HG03045 (cell line): ENCODE measurements at regions not wholly inside any gene's neighbourhood (a gene's known extent, or its start where the extent isn't known, plus 50 kb on each side); places are given as distances from the start of the nearest gene placed in this dataset.

Experiments used
- ATAC-seq: cut with Tn5 transposase; IDR thresholded peaks from one replicate; pipeline ENCODE4 v1.9.1; 2021; ENCODE audit warnings: mild to moderate bottlenecking, moderate library complexity; ENCODE audit not compliant: unreplicated experiment

- no peak for ATAC-seq
These were observed 54.8 kb upstream of the RASSF8 start for GRCh38 chr12:25903603-25904245.

DNA sequence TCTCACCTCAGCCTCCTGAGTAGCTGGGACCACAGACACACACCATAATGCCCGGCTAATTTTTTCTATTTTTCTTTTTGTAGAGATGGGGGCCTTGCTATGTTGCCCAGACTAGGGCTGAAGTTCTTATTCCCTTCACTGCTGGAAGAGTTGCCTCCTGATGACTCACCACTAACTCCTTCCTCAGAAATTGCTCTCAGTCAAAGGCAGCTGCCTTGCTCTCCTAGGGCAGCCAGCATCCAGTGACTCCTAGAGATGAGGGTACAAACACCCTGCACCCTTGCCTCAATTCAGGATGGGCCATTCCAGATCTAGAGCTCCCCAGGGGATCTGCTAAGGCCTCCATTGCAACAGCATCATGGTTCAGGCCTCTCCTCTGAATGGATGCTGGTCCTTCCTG is 54.0 kb upstream of the RASSF8 start:
- ATAC-seq, result no peak

DNA sequence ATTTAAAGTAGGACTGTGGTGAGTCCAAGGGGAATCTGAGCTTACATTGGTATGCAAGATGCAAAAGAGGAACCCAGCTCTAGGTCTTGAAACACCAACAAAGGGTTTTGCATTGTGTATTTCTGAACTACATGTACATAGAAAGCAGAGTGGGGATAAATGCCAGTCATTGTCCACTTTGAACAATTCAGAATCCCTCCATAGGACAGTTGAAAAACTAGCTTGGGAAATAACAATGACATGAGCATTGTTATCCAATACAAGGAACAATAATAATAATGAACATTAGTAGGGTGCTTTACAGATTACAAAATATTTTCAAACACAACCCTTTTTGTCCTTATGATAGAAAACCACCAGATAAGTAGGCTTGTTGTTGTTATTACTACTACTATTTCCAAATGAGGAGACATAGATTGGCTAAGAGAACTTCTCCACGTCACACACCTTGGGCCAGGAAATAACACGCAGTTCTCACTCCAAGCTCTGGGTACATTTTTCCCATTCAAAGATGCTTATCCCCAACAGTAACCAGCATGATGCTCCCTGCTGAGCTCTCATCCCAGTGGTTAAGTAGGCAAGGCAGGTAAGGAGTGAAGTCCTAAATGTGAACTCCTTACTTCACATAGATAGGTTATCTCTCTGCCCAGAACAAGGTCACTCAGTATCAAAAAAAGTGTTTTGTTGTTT is 51.7 kb upstream of the RASSF8 start:
- no peak for ATAC-seq
